SK-N-MC (cell line): ENCODE measurements at regions not wholly inside any gene's neighbourhood (a gene's known extent, or its start where the extent isn't known, plus 50 kb on each side); places are given as distances from the start of the nearest gene placed in this dataset.
"Not testable (repeated sequence)": the region's sequence is repeated elsewhere in the genome, so short reads cannot be mapped to it uniquely, and the experiment has no call there.

Experiments used
- DNase-seq: peaks from one replicate; pipeline ENCODE4 v3.0.0-alpha.2; 2011; ENCODE audit warnings: low read depth, low spot score
- H3K27ac ChIP-seq: fragments of 200-600 bp; sonication (generic); 2 replicates; pipeline ENCODE4 v1.5.1; 2016; ENCODE audit warnings: mixed run types
- H3K36me3 ChIP-seq: fragments of 200-600 bp; sonication (generic); 2 replicates; pipeline ENCODE4 v1.6.1; 2017; ENCODE audit warnings: antibody characterized with exemption, low read length, mixed read lengths; ENCODE audit not compliant: insufficient read depth
- H3K4me3 ChIP-seq: fragments of 200-600 bp; sonication (generic); 2 replicates; pipeline ENCODE4 v1.5.1; 2016
- H3K9ac ChIP-seq: fragments of 200-600 bp; sonication (generic); 2 replicates; pipeline ENCODE4 v1.8.0; 2017; ENCODE audit warnings: mixed run types, mixed read lengths; ENCODE audit not compliant: insufficient read length
- H3K9me3 ChIP-seq: fragments of 200-600 bp; sonication (generic); 2 replicates; pipeline ENCODE4 v1.6.1; 2017; ENCODE audit warnings: low read depth, mild to moderate bottlenecking, antibody characterized with exemption, low read length, moderate library complexity, mixed read lengths
- EZH2 ChIP-seq: fragments of 200-600 bp; sonication (generic); IDR thresholded peaks from one replicate; pipeline ENCODE4 v1.6.1; 2017; ENCODE audit warnings: antibody characterized with exemption
- FOXP2 ChIP-seq: optimal IDR thresholded peaks from 2 replicates; pipeline ENCODE3; 2011; ENCODE audit warnings: mild to moderate bottlenecking, moderate library complexity; ENCODE audit not compliant: insufficient read depth; ENCODE audit errors: extremely low read length, control extremely low read depth
- POLR2AphosphoS5 ChIP-seq: IDR thresholded peaks from 2 replicates; pipeline ENCODE4 v1.6.1; 2012; ENCODE audit warnings: mild to moderate bottlenecking, low read depth, low read length, borderline replicate concordance

GRCh38 chr6:15892369-15892768 is 229.5 kb upstream of the DTNBP1 start:
- TF ChIP-seq POLR2AphosphoS5 (no peak), EZH2 (no peak), FOXP2 (no peak)
- H3K9ac ChIP-seq, result no peak overlapping the region
- no peaks in the 10 kb centered on the region for H3K9me3 ChIP-seq
- peak overlapping the region; percentile 85; the same call in 1 of the 2 replicates for H3K27ac ChIP-seq
- no peak for DNase-seq
- no peaks in the 10 kb centered on the region for H3K36me3 ChIP-seq
- 0 out of 2 replicates have a peak overlapping the region, but pooled peaks have one; percentile 28 for H3K4me3 ChIP-seq

DNA sequence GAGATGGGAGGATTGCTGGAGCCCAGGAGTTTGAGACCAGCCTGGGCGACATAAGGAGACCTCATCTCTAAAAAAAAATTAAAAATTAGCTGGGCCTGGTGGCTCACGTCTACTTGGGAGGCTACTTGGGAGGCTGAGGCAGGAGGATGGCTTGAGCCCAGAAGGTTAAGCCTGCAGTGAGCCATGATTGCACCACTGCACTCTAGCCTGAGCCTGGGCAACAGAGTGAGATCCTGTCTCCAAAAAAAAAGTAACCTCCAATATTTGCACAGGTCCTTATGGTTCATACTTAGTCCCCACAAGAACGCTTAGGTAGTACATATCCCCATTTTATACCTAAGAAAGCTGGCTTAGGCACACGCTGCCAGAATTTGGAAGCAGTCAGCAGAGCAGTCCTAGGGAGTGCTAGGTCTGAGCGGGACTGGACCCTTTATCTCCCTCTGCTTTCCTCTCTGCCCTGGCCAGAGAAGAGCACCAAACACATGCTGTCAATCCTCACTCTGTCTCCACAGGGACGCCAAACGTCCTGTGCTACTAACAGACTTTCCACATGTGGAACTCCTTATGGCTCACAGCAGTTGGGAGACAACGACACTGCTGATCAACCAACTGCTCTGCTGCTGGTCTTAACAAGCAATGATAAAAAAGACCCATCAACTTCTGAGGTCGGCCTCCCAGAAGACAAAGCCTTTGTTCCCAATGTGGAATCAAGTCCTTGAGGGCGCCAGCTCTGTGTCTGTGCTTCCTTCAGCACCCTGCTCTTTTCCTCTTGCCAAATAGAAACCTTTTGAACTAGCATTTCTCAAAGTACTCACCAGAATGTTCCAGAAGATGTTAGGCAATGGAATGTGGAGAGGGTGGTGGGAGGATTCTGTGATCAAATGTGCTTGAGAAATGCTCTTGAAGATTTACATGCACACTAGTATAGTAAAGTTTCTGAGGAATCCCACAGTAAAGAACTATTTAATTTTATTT is 226.3 kb upstream of the DTNBP1 start:
- H3K36me3 ChIP-seq, result no peaks in the 10 kb centered on the region
- TF ChIP-seq EZH2, result no peak
- TF ChIP-seq POLR2AphosphoS5, result no peak
- TF ChIP-seq FOXP2, result no peak
- H3K9me3 ChIP-seq, result no peaks in the 10 kb centered on the region
- no peak overlapping the region for H3K4me3 ChIP-seq
- H3K9ac ChIP-seq, result no peak overlapping the region
- H3K27ac ChIP-seq, result peak overlapping the region; percentile 77
- DNase-seq, result no peak

DNA sequence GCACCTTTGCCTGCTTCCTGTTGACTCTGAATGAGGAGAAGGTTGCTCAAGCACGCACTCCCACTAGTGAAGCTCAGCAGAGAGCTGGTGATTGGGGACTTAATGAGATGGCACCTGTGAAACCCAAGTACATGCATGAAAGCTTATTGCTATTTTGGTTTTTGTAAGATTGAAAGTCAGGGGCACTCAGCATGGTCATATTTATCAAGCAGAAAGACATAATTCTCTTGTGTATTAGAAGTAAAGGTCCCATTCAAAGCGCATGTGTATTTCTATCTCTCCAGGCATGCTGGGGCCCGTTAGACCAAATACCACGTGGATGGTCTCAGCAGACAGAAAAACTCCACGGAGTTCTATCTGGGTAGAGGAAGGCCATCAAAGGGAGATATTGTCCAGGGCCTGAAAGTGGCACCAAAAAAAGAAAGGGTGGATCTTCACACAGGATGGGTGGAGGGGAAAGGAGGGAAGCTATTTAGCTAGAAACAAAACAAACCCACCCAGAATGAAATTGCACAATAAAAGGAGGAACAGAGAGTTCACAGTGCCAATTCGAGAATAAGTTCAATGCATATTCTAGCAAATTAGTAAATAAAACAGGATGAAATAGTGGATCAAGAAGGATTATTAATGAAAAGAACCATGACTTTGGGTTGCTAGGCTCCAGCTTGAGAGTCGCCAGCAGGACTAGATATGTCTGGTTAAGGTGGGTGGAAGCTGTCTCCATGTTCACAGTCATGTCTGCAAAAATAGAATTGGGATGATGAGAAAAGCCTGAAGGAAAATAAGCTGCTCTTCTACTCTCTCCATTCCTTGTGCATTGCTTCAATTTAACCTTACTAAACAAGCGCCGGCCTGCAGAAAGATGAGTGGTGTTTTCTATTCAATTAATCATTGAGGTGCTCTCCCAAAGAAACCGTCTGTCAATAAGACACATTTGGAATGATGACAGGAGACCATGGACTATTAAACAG is 224.9 kb upstream of the DTNBP1 start:
- no peak overlapping the region for H3K27ac ChIP-seq
- no peaks in the 10 kb centered on the region for H3K9me3 ChIP-seq

GRCh38 chr6:15885624-15886023 is 222.8 kb upstream of the DTNBP1 start:
- Histone ChIP-seq H3K27ac (no peak overlapping the region), H3K9ac (no peak overlapping the region), H3K4me3 (no peak overlapping the region), H3K36me3 (no peaks in the 10 kb centered on the region), H3K9me3 (no peaks in the 10 kb centered on the region)
- DNase-seq, result no peak
- TF ChIP-seq EZH2 (no peak), POLR2AphosphoS5 (no peak), FOXP2 (no peak)

More for the DNA sequence above, 224.9 kb upstream of the DTNBP1 start:
- H3K36me3 ChIP-seq, result no peaks in the 10 kb centered on the region
- no peak overlapping the region for H3K9ac ChIP-seq
- no peak for TF ChIP-seq EZH2
- TF ChIP-seq POLR2AphosphoS5, result no peak
- no peak for TF ChIP-seq FOXP2
- H3K4me3 ChIP-seq, result no peak overlapping the region
- no peak for DNase-seq

DNA sequence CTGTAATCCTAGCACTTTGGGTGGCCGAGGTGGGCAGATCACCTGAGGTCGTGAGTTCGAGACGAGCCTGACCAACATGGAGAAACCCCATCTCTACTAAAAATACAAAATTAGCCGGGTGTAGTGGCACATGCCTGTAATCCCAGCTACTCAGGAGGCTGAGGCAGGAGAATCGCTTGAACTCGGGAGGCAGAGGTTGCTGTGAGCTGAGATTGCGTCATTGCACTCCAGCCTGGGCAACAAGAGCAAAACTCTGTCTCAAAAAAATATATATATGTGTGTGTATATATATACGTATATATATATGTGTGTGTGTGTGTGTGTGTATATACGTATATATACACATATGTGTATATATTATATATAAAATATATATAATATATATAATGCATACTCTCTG is 220.8 kb upstream of the DTNBP1 start:
- not testable (repeated sequence) for H3K9me3 ChIP-seq, DNase-seq, H3K9ac ChIP-seq, H3K27ac ChIP-seq, H3K36me3 ChIP-seq, H3K4me3 ChIP-seq

- H3K36me3 ChIP-seq, result no peaks in the 10 kb centered on the region
- no peak for DNase-seq
- TF ChIP-seq POLR2AphosphoS5, result no peak
- H3K27ac ChIP-seq, result no peak overlapping the region
- no peaks in the 10 kb centered on the region for H3K9me3 ChIP-seq
- H3K9ac ChIP-seq, result no peak overlapping the region
- H3K4me3 ChIP-seq, result no peak overlapping the region
Measured at GRCh38 chr6:15882915-15883314, 220.1 kb upstream of the DTNBP1 start.

DNA sequence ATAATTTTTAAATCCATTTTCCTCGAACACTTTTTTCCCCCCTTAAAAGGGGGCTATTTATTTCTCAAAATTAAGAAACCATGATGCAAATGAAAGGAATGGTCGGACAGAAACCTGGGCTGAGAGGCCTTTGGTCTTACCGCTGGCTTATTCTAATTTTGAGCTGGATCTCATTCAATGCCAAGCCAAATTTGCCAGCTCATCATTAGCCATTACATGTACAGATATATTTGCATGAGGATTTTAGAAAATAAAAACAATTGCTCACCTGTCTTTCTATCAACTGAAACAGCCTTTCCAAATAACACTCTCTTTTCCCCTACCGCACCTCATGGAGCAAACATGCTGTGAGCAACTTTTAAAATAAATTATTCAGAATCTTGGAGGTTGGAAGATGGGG is 219.5 kb upstream of the DTNBP1 start:
- TF ChIP-seq FOXP2, result no peak
- TF ChIP-seq POLR2AphosphoS5, result no peak
- no peak for TF ChIP-seq EZH2
- H3K4me3 ChIP-seq, result no peak overlapping the region
- no peak overlapping the region for H3K27ac ChIP-seq
- no peaks in the 10 kb centered on the region for H3K9me3 ChIP-seq
- H3K36me3 ChIP-seq, result no peaks in the 10 kb centered on the region
- DNase-seq, result no peak
- no peak overlapping the region for H3K9ac ChIP-seq

- TF ChIP-seq POLR2AphosphoS5 (no peak), FOXP2 (no peak), EZH2 (no peak)
- Histone ChIP-seq H3K4me3 (no peak overlapping the region), H3K9ac (no peak overlapping the region), H3K27ac (no peak overlapping the region), H3K36me3 (no peaks in the 10 kb centered on the region), H3K9me3 (no peaks in the 10 kb centered on the region)
- DNase-seq, result no peak
Measured at GRCh38 chr6:15881150-15881549, 218.3 kb upstream of the DTNBP1 start.
